GM12892 (cell line): ENCODE measurements at regions not wholly inside any gene's neighbourhood (a gene's known extent, or its start where the extent isn't known, plus 50 kb on each side); places are given as distances from the start of the nearest gene placed in this dataset.

Source experiments
- POLR2A ChIP-seq: IDR thresholded peaks from 2 replicates; pipeline ENCODE4 v1.6.1; 2011; ENCODE audit warnings: low read depth, low read length, control low read depth
- POLR2AphosphoS5 ChIP-seq: IDR thresholded peaks from 2 replicates; pipeline ENCODE4 v1.6.1; 2011; ENCODE audit warnings: low read depth, low read length, control low read depth
- TAF1 ChIP-seq: IDR thresholded peaks from 2 replicates; pipeline ENCODE4 v1.6.1; 2011; ENCODE audit warnings: low read depth, mild to moderate bottlenecking, control low read depth, low read length, borderline replicate concordance

GRCh38 chr3:103711670-103712069 is 1276.9 kb downstream of the ZPLD1 start:
- TF ChIP-seq POLR2A (no peak), POLR2AphosphoS5 (no peak), TAF1 (no peak)
